RWPE2 (cell line): ENCODE measurements at regions not wholly inside any gene's neighbourhood (a gene's known extent, or its start where the extent isn't known, plus 50 kb on each side); places are given as distances from the start of the nearest gene placed in this dataset.

ENCODE experiments used
- ATAC-seq: fragments of 200-7000 bp; cut with Tn5 transposase; 3 replicates; pipeline ENCODE4 v1.9.1; 2021; ENCODE audit warnings: low read depth
- DNase-seq: peaks from one replicate; pipeline ENCODE4 v3.0.0-alpha.2; 2020; ENCODE audit warnings: low spot score
- H3K27ac ChIP-seq: fragments of 450-650 bp; 2 replicates; pipeline ENCODE4 v1.5.1; 2017; ENCODE audit warnings: mild to moderate bottlenecking; ENCODE audit not compliant: poor library complexity, severe bottlenecking
- H3K27me3 ChIP-seq: fragments of 250-450 bp; sonication (Bioruptor Pico); 2 replicates; pipeline ENCODE4 v1.5.1; 2021; ENCODE audit warnings: mild to moderate bottlenecking, moderate library complexity; ENCODE audit not compliant: insufficient read depth, poor library complexity, severe bottlenecking
- H3K36me3 ChIP-seq: fragments of 250-450 bp; sonication (Bioruptor Pico); 2 replicates; pipeline ENCODE4 v1.5.1; 2020; ENCODE audit warnings: low read depth, mild to moderate bottlenecking, moderate library complexity
- H3K4me1 ChIP-seq: fragments of 250-450 bp; sonication (Bioruptor Pico); 2 replicates; pipeline ENCODE4 v1.5.1; 2021; ENCODE audit warnings: mild to moderate bottlenecking, moderate library complexity; ENCODE audit not compliant: insufficient read depth, poor library complexity, severe bottlenecking
- H3K4me3 ChIP-seq: fragments of 250-450 bp; sonication (Bioruptor Pico); 2 replicates; pipeline ENCODE4 v1.5.1; 2021; ENCODE audit warnings: mild to moderate bottlenecking, moderate library complexity; ENCODE audit not compliant: severe bottlenecking
- H3K9me3 ChIP-seq: fragments of 250-450 bp; sonication (Bioruptor Pico); 2 replicates; pipeline ENCODE4 v1.5.1; 2021; ENCODE audit warnings: mild to moderate bottlenecking, moderate library complexity; ENCODE audit not compliant: severe bottlenecking
- CTCF ChIP-seq: fragments of 450-650 bp; IDR thresholded peaks from one replicate; pipeline ENCODE4 v1.5.1; 2017; ENCODE audit warnings: mild to moderate bottlenecking, moderate library complexity; ENCODE audit not compliant: poor library complexity, severe bottlenecking

- H3K27ac ChIP-seq = no peak overlapping the region
- H3K4me1 ChIP-seq = peaks cover 45% of the 10 kb centered on the region
- no peak overlapping the region for H3K4me3 ChIP-seq
- no peaks in the 10 kb centered on the region for H3K36me3 ChIP-seq
- DNase-seq (peak; percentile 47), ATAC-seq (no peak)
- H3K27me3 ChIP-seq = no peaks in the 10 kb centered on the region
- no peaks in the 10 kb centered on the region for H3K9me3 ChIP-seq
- TF ChIP-seq CTCF = no peak
Measured at GRCh38 chr6:170229396-170229795, 61.5 kb downstream of the DLL1 start.

- no peak for TF ChIP-seq CTCF
- no peak for DNase-seq
- H3K4me3 ChIP-seq = no peak overlapping the region
- H3K9me3 ChIP-seq = no peaks in the 10 kb centered on the region
- no peaks in the 10 kb centered on the region for H3K27me3 ChIP-seq
- ATAC-seq = no peak
- no peak overlapping the region for H3K27ac ChIP-seq
- H3K4me1 ChIP-seq = peaks cover 50% of the 10 kb centered on the region
- H3K36me3 ChIP-seq = no peaks in the 10 kb centered on the region
Measured at GRCh38 chr6:170228946-170229310, 62.0 kb downstream of the DLL1 start.

DNA sequence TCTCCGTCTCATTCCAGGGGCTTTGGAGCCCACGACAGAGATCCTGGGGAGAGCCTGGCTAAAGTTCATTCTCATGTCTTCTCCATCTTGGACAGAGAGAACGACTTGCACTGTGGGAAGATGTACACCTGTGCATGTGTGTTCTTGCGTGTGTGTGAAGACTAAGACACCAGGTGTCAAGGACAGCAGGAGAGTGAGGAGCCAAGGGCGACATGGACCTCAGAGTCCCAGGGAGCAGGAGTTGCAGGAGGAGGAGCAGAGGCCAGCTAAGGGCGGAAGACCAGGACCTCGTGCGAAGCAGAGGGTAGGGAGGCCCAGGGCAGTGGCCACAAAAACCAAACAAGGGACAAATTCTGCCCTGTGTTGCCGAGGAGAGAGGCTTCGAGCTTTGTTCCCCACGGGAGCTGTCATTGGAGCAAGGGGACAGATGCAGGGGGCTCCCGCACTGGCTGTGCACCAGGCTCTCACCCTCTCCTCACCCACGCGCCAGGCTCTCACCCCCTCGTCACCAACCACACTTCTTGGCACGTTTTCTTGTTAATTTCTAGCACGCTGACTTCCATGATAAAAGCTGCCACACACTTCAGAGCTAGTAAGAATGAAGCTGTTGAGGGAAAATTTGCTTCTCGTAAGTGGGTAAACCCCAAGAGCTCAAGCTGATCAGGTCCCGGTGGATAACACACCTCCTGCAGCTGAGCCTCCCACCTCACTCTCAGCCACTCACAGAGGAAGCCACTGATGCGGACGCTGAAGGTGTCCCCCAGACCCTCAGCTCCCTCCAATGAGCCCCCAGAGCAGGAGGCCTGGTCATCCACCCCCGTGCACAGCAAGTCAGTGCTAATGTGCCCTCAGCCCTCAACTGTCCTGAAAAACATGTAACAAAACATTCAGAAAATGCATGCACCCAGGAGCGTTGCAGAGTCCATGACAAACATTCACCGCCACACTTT, 62.6 kb downstream of the DLL1 start:
- Histone ChIP-seq H3K9me3 (no peaks in the 10 kb centered on the region), H3K4me3 (no peak overlapping the region), H3K27ac (no peak overlapping the region), H3K27me3 (no peaks in the 10 kb centered on the region), H3K36me3 (no peaks in the 10 kb centered on the region), H3K4me1 (peaks cover 57% of the 10 kb centered on the region)
- ATAC-seq (no peak), DNase-seq (no peak)
- TF ChIP-seq CTCF = no peak

- no peak for ATAC-seq
- H3K36me3 ChIP-seq = no peaks in the 10 kb centered on the region
Measured at GRCh38 chr6:170227521-170227983, 63.3 kb downstream of the DLL1 start.

More at GRCh38 chr6:170227521-170227983, 63.3 kb downstream of the DLL1 start:
- H3K27ac ChIP-seq = no peak overlapping the region
- no peaks in the 10 kb centered on the region for H3K27me3 ChIP-seq
- H3K4me3 ChIP-seq = no peak overlapping the region
- peaks cover 59% of the 10 kb centered on the region for H3K4me1 ChIP-seq
- no peak for TF ChIP-seq CTCF
- DNase-seq = no peak
- H3K9me3 ChIP-seq = no peaks in the 10 kb centered on the region
